AG09309 (cell line): ENCODE measurements at regions not wholly inside any gene's neighbourhood (a gene's known extent, or its start where the extent isn't known, plus 50 kb on each side); places are given as distances from the start of the nearest gene placed in this dataset.

Source experiments
- DNase-seq: peaks from one replicate; pipeline ENCODE4 v3.0.0-alpha.2; 2010; ENCODE audit warnings: low read depth
- H3K4me3 ChIP-seq: 2 replicates; pipeline ENCODE4 v1.5.1; 2011; ENCODE audit warnings: mild to moderate bottlenecking, low read depth, low read length, moderate library complexity; ENCODE audit not compliant: control insufficient read depth
- CTCF ChIP-seq: IDR thresholded peaks from 2 replicates; pipeline ENCODE4 v1.5.1; 2011; ENCODE audit warnings: mild to moderate bottlenecking, low read depth, low read length, inconsistent platforms; ENCODE audit not compliant: insufficient read depth, control insufficient read depth; ENCODE audit errors: missing control alignments

GRCh38 chr1:191590578-191590977 lies 567.7 kb upstream of the RGS18 start:
- no peak for TF ChIP-seq CTCF
- no peak overlapping the region for H3K4me3 ChIP-seq
- no peak for DNase-seq

- no peak for TF ChIP-seq CTCF
- DNase-seq, result no peak
- H3K4me3 ChIP-seq, result no peak overlapping the region
These were observed 566.2 kb upstream of the RGS18 start for GRCh38 chr1:191592039-191592438.

- TF ChIP-seq CTCF, result no peak
- DNase-seq, result no peak
- no peak overlapping the region for H3K4me3 ChIP-seq
These were observed 565.4 kb upstream of the RGS18 start for GRCh38 chr1:191592907-191593306.

- no peak for DNase-seq
- no peak for TF ChIP-seq CTCF
- no peak overlapping the region for H3K4me3 ChIP-seq
These were observed 563.1 kb upstream of the RGS18 start for GRCh38 chr1:191595170-191595569.

GRCh38 chr1:191608367-191608766 lies 549.9 kb upstream of the RGS18 start:
- no peak for DNase-seq
- TF ChIP-seq CTCF, result no peak
- H3K4me3 ChIP-seq, result no peak overlapping the region

- no peak overlapping the region for H3K4me3 ChIP-seq
- DNase-seq, result no peak
- no peak for TF ChIP-seq CTCF
These were observed 549.0 kb upstream of the RGS18 start for GRCh38 chr1:191609305-191609704.
